ENCODE measurements at regions not wholly inside any gene's neighbourhood (a gene's known extent, or its start where the extent isn't known, plus 50 kb on each side); places are given as distances from the start of the nearest gene placed in this dataset.
"Not testable (repeated sequence)": the region's sequence is repeated elsewhere in the genome, so short reads cannot be mapped to it uniquely, and the experiment has no call there.

- DNase-seq (ENCODE audit: low spot score): peak; percentile 11
Measured at GRCh38 chr11:11717064-11717725, 95.4 kb upstream of the GALNT18 start.

- DNase-seq (ENCODE audit: low spot score): not testable (repeated sequence)
Measured at GRCh38 chr11:11715075-11715474, 93.3 kb upstream of the GALNT18 start.

- DNase-seq (ENCODE audit: low spot score): no peak
Measured at GRCh38 chr11:11710556-11710955, 88.8 kb upstream of the GALNT18 start.

GRCh38 chr11:11709447-11710239 is 87.8 kb upstream of the GALNT18 start:
- DNase-seq (ENCODE audit: low spot score): no peak

- DNase-seq (ENCODE audit: low spot score): no peak
Measured at GRCh38 chr11:11708256-11708655, 86.5 kb upstream of the GALNT18 start.

GRCh38 chr11:11706028-11706427 is 84.2 kb upstream of the GALNT18 start:
- DNase-seq (ENCODE audit: low spot score): peak; percentile 24

- DNase-seq (ENCODE audit: low spot score): no peak
Measured at GRCh38 chr11:11703885-11704284, 82.1 kb upstream of the GALNT18 start.

- peak; percentile 76 for DNase-seq (ENCODE audit: low spot score)
Measured at GRCh38 chr11:11701070-11701469, 79.3 kb upstream of the GALNT18 start.

GRCh38 chr11:11697796-11698195 is 76.0 kb upstream of the GALNT18 start:
- no peak for DNase-seq (ENCODE audit: low spot score)

- DNase-seq (ENCODE audit: low spot score): no peak
Measured at GRCh38 chr11:11691296-11692151, 69.7 kb upstream of the GALNT18 start.

GRCh38 chr11:11681536-11681935 is 59.7 kb upstream of the GALNT18 start:
- DNase-seq (ENCODE audit: low spot score): no peak

- no peak for DNase-seq (ENCODE audit: low spot score)
Measured at GRCh38 chr11:11677672-11678356, 56.0 kb upstream of the GALNT18 start.

GRCh38 chr11:11675671-11676181 is 53.9 kb upstream of the GALNT18 start:
- no peak for DNase-seq (ENCODE audit: low spot score)

GRCh38 chr11:11672789-11673188 is 51.0 kb upstream of the GALNT18 start:
- DNase-seq (ENCODE audit: low spot score): no peak

GRCh38 chr11:11672101-11672500 is 50.3 kb upstream of the GALNT18 start:
- no peak for DNase-seq (ENCODE audit: low spot score)
